ENCODE measurements at regions not wholly inside any gene's neighbourhood (a gene's known extent, or its start where the extent isn't known, plus 50 kb on each side); places are given as distances from the start of the nearest gene placed in this dataset.
A peak's percentile ranks its signal among the peaks of the same experiment; 100 is the strongest.

GRCh38 chr6:166842607-166843006, 113.7 kb downstream of the RNASET2 start:
- DNase-seq (ENCODE audit: low read depth): no peak

GRCh38 chr6:166841216-166841615, 115.1 kb downstream of the RNASET2 start:
- DNase-seq (ENCODE audit: low read depth): no peak

GRCh38 chr6:166839569-166839968, 116.8 kb downstream of the RNASET2 start:
- no peak for DNase-seq (ENCODE audit: low read depth)

GRCh38 chr6:166838987-166839386, 117.4 kb downstream of the RNASET2 start:
- no peak for DNase-seq (ENCODE audit: low read depth)

- no peak for DNase-seq (ENCODE audit: low read depth)
These were observed 119.3 kb downstream of the RNASET2 start for GRCh38 chr6:166836785-166837718.

GRCh38 chr6:166834049-166834448, 122.3 kb downstream of the RNASET2 start:
- no peak for DNase-seq (ENCODE audit: low read depth)

GRCh38 chr6:166830891-166831363, 125.4 kb downstream of the RNASET2 start:
- no peak for DNase-seq (ENCODE audit: low read depth)

GRCh38 chr6:166830185-166830890, 126.0 kb downstream of the RNASET2 start:
- DNase-seq (ENCODE audit: low read depth): no peak

GRCh38 chr6:166826264-166826663, 130.1 kb downstream of the RNASET2 start:
- no peak for DNase-seq (ENCODE audit: low read depth)

- no peak for DNase-seq (ENCODE audit: low read depth)
These were observed 130.7 kb downstream of the RNASET2 start for GRCh38 chr6:166825553-166826145.

GRCh38 chr6:166824880-166825250, 131.5 kb downstream of the RNASET2 start:
- no peak for DNase-seq (ENCODE audit: low read depth)

- no peak for DNase-seq (ENCODE audit: low read depth)
These were observed 132.0 kb downstream of the RNASET2 start for GRCh38 chr6:166824146-166824879.

- no peak for DNase-seq (ENCODE audit: low read depth)
These were observed 133.7 kb downstream of the RNASET2 start for GRCh38 chr6:166822609-166823008.

- DNase-seq (ENCODE audit: low read depth): no peak
These were observed 135.9 kb downstream of the RNASET2 start for GRCh38 chr6:166820483-166820882.

GRCh38 chr6:166820070-166820469, 136.3 kb downstream of the RNASET2 start:
- DNase-seq (ENCODE audit: low read depth): no peak

- peak; percentile 6 for DNase-seq (ENCODE audit: low read depth)
These were observed 140.7 kb downstream of the RNASET2 start for GRCh38 chr6:166815629-166816028.

- DNase-seq (ENCODE audit: low read depth): no peak
These were observed 142.0 kb downstream of the RNASET2 start for GRCh38 chr6:166814390-166814789.

GRCh38 chr6:166813461-166813860, 142.9 kb downstream of the RNASET2 start:
- no peak for DNase-seq (ENCODE audit: low read depth)

- no peak for DNase-seq (ENCODE audit: low read depth)
These were observed 145.5 kb downstream of the RNASET2 start for GRCh38 chr6:166810864-166811263.

- no peak for DNase-seq (ENCODE audit: low read depth)
These were observed 146.6 kb downstream of the RNASET2 start for GRCh38 chr6:166809721-166810120.

- no peak for DNase-seq (ENCODE audit: low read depth)
These were observed 149.2 kb downstream of the RNASET2 start for GRCh38 chr6:166806962-166807757.
